HG03442 (cell line): ENCODE measurements at regions not wholly inside any gene's neighbourhood (a gene's known extent, or its start where the extent isn't known, plus 50 kb on each side); places are given as distances from the start of the nearest gene placed in this dataset.

ENCODE experiments used
- ATAC-seq: cut with Tn5 transposase; IDR thresholded peaks from one replicate; pipeline ENCODE4 v1.9.1; 2021; ENCODE audit warnings: mild to moderate bottlenecking, moderate library complexity; ENCODE audit not compliant: unreplicated experiment

DNA sequence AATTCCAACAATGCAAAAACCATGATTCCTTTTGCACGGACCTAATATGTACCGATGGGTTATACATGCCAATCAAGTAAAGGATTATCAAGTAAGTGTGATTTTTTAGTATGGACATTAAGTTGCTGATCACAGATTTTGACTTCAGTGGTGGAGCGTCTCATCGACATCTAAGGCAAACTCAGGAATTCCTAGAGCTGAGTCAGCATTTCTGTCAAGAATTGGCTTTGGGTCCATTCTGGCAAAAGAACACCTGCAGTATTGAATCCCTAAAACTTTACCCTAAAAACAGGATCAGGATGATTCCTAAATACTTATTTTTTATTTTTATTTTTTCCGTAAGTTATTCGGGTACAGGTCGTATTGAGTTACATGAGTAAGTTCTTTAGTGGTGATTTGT, 83.6 kb downstream of the HPGD start:
- ATAC-seq, result no peak

DNA sequence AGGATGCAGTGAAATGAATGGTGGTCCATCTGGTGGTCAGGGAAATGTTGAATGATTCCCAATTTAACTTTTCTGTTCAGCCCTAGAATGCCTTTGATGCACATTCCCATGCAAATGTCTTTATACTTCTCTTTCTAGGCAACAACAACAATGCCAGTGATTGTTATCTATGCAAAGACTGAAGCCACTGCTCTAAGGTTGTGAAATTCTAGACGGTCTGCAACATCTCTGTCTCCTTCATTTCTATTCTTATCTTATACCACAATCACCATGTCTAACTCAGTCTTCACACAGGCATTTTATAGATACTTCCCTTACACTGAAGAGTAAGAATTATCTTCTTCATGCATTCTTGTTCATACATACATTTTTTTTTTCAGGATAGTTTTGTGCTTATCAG, 84.5 kb downstream of the HPGD start:
- ATAC-seq, result no peak

DNA sequence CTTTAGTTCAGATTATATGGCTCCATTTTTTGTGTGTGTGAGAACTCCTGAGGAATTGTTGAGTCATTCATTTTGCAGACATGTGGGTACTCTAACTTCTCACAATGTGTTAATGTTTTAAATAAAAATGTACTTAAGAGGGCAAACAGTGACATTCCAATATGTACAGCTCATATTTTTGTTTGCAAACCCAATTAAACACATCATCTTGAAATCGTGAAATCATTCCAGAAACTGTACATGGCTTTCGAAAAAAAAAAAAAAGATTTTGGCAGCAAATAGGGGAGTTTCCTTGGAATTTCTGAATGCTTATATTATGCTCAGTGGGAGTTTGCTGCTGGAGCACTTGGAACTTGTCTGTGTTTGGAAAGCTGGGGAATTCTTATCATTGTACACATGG, 85.0 kb downstream of the HPGD start:
- no peak for ATAC-seq

DNA sequence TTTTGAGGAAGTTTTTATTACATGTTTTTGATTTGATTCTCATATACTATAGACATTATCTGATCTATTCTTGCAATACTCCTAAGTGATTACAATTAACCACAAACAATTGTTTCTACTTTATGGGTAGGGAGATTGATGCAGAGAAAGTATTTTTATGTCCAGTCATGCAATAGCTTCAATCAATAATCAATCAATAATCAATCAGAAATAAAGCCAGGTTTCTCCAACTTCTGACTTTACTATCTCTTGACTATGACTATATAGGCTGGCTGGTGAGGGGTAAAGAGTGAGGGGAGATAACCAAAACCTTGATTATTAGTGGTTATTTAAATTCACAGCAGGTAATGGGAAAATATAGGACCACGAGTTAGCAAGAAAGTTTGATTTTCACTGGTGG, 85.9 kb downstream of the HPGD start:
- ATAC-seq, result no peak

DNA sequence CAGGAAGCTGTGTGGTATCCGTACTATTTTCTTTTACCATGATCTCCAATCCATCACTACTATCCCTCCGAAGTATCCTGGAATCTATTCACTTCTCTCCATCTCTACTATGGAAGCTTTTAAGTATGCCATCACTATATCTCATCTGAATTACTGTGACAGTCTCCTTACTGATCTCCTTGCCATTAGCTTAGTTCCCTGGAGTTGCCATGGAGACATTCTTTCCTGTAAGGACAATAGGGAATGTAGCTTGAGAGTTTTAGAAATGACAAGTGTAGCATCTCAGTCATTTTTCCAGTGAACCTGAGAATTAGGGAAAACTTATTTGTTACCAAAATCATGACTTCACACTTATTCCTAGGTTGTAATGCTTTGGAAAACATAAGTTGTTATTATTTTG, 86.3 kb downstream of the HPGD start:
- ATAC-seq, result no peak

DNA sequence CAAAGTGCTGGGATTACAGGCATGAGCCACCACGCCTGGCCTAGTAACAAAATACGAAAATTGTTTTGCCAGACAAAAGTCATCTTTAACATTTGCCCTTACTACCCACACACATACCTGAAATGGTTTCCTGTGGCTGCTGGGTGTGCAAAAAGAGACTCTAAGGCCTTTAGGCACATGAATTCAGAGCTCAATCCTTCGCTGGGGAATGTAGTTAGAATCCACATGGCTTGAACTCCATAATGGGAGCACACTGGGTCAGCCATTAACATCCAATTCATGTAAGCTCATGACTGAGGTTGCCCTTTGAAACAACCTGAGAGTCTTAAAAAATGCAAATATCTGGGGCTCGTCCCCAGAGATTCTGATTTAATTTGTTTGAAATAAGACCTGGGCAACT, 87.8 kb downstream of the HPGD start:
- no peak for ATAC-seq

DNA sequence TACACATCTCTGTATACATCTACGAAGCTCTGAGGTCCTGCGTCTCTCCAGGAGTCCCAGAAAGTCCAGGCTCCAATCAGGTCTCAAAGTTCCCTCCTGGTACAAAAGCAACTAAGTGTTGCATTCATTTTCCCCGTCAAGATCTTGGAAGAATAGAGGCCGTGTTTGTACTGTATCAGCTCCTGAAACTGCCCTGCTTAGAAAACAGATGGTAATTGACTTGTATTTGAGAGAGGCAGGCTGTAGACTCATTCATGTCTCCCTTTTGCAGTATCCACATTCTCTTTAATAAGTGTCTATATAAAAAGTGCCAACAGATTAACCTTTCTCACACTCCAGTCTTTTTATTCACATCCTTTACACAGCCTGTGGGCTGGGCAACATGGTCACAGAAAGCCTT, 91.7 kb downstream of the HPGD start:
- ATAC-seq, result no peak

DNA sequence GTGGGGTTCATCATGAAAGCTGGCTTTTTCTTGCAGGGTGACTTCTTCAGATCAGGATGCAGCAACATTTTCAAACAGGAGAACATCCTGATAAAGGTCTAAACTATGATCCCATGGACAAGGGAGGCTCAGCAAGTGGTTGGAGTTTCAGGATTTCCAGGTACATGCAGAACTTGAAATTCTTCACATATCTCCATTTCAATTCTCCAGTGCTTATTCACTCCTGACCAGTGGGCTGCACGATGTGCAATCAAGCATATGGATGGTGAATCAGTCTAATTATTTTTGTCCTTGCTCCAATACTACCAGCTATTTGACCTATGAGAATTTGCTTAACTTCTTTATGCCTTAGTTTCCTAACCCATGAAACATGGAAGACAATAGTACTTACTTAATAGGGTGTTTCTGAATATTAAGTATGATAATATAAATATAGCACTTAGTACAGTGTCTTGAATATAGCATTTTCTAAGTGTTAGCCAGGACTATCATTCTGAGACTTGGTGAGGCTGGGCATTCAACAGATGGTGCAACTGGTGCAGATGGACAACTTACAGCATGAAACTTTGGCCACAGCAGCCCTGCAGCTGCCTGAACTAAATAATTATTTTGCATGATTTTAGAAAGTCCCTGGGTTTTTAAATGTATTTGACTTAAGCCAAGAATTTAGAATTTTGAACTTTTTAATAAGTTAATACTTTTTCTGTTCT, 92.4 kb downstream of the HPGD start:
- ATAC-seq, result no peak

DNA sequence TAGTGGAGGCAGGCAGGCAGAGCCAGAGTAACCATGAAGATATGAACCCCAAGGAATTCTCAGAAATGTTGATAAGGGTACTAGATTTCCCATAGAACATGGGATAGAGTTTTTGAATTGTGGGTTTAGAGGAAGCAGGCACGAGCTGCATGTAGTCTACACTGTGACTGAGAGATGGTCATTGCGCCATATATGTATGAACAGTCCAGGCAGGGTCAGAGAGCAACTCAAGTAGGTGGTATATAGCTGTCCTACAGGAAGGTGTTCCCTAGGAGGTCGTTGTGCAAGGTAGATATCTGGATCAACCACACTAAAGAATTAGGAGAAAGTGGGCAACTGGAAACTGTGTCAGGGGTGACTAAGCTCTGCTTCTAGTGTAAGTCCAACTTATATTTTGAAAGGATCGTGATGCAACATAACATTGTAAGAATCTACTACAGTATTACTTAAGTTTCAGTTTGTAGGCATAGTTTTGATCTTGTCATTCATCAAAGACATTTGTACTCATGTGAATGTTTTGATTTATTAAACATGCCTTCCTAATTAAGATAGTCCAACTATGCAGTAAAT, 94.6 kb downstream of the HPGD start:
- ATAC-seq, result no peak

DNA sequence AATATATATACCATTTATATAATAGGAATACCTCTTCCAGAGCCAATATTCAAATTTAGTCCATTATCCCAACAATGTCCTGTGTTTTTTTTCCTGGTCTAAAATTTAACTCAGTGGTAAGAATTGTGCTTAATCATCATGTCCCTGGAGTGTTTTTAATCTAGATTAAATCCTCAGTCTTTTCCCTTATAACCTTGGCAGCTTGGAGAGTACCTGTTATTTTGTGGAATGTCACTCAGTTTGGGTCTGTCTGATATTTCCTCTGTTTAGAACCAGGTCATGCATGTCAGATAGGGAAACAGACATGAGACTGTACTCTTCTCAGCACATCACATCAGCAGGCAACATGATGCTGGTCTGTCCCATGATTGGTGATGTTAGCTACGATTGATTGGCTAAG, 96.6 kb downstream of the HPGD start:
- ATAC-seq, result no peak

DNA sequence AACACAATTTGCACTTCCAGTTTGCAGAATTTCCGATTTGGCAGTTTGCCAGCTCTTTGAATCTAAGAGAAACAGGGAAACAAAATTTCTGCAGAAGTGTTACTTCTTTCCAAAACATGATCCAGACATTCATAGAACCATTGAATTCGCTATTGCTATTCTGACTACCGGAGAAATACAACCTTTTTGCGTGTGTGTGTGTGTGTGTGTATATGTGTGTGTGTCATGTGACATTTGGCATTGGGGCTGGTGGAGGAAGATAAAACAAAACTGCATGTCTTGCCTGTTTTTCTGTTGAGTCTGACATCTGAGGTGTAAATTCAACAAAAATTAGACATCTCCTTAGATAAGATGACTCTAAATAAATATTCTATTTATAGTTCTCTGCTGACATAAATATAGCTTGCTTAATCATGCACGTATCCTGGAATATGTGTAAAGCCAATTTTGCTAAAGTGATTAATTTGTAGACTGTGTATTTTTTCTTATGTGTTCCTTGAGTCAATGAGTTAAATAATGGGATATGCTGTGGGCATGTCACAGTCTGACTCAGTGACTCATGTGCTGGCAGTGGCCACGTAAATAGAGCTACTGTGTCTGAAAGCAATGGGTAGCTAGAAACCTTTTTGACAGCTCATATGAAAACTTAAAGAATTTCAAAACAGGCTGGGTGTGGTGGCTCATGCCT, 98.9 kb downstream of the HPGD start:
- ATAC-seq, result peak; percentile 83

DNA sequence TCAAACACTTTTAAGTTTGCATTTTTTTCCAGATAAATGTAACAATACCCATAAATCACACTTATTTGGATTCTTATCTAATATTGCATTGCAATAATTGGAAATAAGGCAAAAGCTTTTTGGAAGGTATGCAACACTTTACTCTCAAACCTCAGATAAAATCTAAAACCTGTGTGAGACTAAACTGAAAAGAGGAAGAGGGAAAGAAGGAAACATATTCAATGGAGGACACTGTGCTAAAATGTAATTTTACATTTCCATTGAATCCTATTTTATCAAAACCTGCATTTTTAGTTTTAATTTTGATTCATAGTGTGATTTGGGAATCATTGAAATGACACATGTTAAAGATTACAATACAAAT, 99.4 kb downstream of the HPGD start:
- ATAC-seq, result no peak

DNA sequence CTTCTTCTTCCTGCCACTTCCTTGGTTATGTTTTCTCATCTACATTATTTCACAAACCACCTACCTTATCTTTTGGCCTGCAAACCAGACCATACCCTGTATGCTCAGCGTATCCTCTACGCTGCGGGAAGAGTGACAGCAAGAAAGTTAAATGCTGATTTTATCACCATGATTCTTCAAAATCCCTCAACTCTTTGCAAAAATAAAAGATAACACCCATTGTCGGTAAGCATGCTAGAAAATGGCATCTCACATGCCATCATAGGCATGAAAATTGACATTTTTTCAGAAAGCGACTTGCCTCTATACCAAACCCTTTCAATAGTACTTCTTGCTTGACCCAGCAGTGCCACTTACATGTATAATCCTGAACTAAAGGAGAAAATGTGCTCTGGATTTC, 102.0 kb downstream of the HPGD start:
- no peak for ATAC-seq

DNA sequence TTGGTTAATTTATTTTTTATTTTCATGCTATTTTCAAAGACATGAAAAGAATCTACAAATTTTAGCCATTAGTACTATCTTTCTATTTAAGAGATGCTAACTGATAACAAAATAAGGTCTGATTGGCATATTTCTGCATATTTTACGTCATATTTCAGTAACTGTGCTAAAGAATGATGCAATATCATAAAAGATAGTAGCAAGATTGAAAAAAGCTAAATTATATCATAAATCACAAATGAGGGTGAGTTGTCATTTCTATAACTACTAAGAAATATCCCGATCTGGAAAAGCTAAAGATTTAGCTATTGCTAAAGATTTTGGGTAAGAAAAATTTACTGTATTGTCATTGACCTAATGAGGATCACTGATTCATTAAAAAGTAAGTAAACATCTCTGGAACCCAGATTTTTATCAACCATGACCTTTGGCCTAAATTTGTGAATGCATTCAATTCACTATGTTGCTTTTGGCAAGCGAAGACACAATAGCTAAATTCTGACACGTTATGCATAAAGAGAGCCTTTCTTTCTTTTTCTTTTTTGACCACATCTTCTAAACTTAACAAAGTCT, 103.6 kb downstream of the HPGD start:
- no peak for ATAC-seq

DNA sequence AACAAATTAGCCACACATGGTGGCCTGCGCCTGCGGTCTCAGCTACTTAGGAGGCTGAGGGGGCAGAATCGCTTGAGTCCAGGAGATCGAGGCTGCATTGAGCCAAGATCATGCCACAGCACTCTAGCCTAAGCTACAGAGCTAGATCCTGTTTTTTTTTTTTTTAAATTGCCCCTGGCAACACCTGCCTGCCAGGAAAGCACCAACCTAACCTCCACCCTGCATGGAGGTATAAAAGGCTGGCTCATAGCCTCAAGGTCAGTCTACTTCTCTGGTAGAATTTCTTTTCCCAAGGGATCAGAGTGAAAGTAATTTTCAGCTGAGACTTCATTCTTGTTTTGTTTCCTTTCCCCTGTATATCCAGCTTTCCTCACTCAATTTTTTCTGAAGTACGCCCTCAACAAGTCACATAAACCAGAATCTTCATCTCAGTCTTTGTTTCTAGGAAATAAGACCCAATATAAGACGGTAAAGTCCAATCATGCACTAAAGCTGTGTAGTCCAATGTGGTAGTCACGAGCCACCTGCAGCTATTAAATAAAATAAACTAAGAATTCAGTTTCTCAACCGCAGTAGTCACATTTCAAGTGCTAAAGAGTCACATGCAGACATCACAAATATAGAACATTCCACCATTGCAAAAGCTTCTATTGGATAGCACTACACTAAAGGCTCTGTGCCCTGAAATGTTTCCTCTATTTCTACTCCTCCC, 113.3 kb downstream of the HPGD start:
- ATAC-seq, result no peak

DNA sequence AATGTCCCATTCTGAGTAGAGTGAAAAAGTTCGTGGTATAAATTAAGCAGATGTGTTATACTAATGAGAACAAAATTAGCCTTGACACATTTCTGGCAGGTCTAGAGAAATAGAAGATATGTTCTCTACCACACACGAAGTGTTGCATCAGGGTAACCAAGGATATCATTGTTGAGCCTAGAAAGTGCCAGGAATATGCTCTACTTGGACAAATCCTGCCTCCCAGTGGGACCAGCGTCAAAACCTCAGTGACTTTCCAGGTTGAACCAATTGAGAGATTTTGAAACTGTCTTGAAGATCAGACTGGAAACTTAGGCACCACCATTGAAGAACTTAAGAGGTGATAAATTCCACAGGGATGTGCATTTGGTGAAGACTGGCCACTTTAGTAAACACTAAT, 115.9 kb downstream of the HPGD start:
- no peak for ATAC-seq

DNA sequence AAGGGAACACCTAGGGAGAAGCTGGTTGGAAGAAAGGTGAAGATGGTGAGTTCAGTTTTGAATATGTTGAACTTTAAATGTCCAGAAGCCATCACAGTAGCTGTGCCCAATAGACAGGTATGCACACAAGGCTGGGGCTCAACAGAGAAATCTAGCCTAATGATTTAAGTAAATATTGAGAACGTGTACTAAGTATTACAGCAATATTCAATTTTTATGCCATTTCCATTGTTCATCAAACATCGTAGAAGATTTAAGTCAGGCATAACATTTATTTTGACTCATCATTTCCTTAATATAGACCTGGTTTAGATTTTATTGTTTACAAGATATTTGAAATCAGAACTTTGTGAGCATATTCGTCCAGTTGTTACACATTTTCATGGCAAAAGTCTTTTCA, 116.4 kb downstream of the HPGD start:
- no peak for ATAC-seq

DNA sequence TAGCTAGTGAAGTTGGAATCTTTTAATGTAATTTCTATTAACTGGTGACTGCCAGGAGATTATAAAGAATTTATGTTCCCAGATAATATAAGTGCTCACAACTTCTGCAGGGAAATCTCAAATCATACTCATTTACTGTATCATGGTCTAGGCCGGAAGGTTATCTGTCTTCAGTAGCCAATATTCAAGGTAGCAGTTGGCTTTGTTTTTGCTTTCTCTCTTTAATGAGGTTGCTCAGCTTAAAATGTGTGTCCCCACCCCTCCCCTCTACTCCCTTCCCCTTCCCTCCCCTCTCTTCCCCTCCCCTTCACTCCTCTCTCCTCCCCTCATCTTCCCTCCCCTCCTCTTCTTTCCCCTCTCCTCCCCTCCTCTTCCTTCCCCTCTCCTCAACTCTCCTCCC, 117.6 kb downstream of the HPGD start:
- no peak for ATAC-seq

DNA sequence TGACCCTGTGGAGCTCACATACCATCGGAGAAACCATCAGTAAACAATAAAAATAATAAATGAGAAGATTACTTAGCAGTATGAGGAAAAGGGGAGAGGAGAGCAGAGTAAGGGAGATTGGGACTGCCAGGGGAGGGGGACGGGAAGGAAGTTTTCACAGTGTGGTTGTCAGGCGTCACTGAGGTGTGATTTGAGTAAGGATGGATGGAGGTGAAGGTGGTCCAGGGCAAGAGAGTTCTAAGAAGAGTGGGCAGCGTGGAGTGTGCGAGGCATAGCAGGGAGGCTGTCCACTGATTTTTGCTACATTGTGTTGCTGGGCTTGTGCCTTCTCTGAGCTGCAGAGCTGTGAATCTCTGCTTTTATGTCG, 119.1 kb downstream of the HPGD start:
- ATAC-seq, result no peak

DNA sequence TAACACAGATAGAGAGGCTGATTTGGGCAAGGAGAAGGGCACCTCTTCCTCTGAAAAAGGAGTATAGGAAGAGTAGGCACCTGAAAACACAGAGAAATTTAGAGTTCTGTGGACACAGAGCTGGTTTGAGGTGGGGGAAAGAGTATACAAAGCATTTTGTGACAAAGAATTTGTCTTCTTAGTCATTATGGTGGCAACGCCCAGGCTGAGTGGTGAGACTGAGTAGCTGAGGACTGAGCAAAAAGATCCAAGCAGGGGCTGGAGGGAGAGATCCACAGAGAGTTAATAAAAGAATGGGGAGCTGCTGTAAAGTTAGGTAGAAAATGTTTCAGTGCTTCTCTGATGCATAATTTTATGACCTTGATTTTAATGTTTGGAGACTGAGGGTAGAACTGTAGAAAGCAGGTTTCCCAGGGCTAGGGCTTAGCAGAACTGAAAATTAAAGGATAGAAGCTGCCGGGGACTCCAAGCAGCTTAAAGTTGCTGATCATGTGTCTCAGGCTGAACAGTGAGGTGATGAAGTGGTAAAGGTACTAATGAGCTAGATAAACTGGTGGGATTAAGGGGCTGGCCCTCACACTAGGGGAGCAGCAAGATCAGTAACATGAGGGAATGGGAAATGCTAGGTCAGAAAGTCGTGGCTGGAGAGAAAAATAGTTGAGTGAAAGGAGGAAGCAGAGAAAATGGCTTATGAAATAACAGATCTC, 118.9 kb downstream of the CEP44 start:
- ATAC-seq, result no peak

DNA sequence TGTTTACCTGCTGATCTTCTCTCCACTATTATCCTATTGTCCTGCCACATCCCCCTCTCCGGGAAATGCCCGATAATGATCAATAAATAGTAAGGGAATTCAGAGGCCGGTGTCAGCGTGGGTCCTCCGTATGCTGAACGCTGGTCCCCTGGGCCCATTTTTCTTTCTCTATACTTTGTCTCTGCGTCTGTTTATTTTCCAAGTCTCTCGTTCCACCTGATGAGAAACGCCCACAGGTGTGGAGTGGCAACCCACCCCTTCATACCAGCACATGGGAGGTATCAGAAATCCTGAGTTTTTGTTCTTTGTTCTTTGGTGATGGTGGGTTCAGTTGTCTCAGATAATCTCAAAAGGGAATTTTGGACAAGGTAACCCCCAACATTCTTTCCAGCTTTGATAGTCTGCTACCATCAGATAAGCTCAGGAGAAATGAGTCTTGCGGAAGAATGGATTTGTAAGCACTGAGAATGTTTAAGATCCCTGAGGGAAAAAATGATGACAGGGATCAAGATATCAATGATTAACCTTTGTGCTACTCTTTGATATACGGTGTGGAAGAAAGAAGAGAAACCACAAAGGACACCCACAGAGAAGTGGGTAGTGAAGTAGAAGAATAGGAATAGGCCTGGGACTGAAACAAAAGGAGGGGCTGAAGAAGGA, 117.9 kb downstream of the CEP44 start:
- no peak for ATAC-seq
